ENCODE measurements at regions not wholly inside any gene's neighbourhood (a gene's known extent, or its start where the extent isn't known, plus 50 kb on each side); places are given as distances from the start of the nearest gene placed in this dataset.
"Not testable (repeated sequence)": the region's sequence is repeated elsewhere in the genome, so short reads cannot be mapped to it uniquely, and the experiment has no call there.

- ATAC-seq; intact Hi-C loops (cut with DNase I); DNase-seq: not testable (repeated sequence)
These were observed 1261.4 kb upstream of the ADGRL2 start for GRCh38 chr1:80539298-80539697.

GRCh38 chr1:80536461-80536860, 1264.3 kb upstream of the ADGRL2 start:
- no peak for ATAC-seq
- no peak for DNase-seq
- intact Hi-C loops (cut with DNase I): no loop called here

GRCh38 chr1:80535466-80535865, 1265.3 kb upstream of the ADGRL2 start:
- intact Hi-C loops (cut with DNase I): no loop called here
- ATAC-seq: no peak
- no peak for DNase-seq

- intact Hi-C loops (cut with DNase I): no loop called here
- ATAC-seq: no peak
- no peak for DNase-seq
These were observed 1266.0 kb upstream of the ADGRL2 start for GRCh38 chr1:80534606-80535360.

- ATAC-seq: no peak
- intact Hi-C loops (cut with DNase I): no loop called here
- DNase-seq: no peak
These were observed 1266.9 kb upstream of the ADGRL2 start for GRCh38 chr1:80533775-80534334.

- intact Hi-C loops (cut with DNase I): no loop called here
- ATAC-seq (no peak), DNase-seq (no peak)
These were observed 1267.6 kb upstream of the ADGRL2 start for GRCh38 chr1:80533093-80533492.

GRCh38 chr1:80531182-80531581, 1269.6 kb upstream of the ADGRL2 start:
- ATAC-seq (no peak), DNase-seq (no peak)
- intact Hi-C loops (cut with DNase I): no loop called here

- no peak for DNase-seq
- no peak for ATAC-seq
- intact Hi-C loops (cut with DNase I): no loop called here
These were observed 1271.2 kb upstream of the ADGRL2 start for GRCh38 chr1:80529546-80529945.

- ATAC-seq (no peak), DNase-seq (no peak)
- intact Hi-C loops (cut with DNase I): no loop called here
These were observed 1276.9 kb upstream of the ADGRL2 start for GRCh38 chr1:80523861-80524260.

- ATAC-seq; intact Hi-C loops (cut with DNase I); DNase-seq: not testable (repeated sequence)
These were observed 1277.7 kb upstream of the ADGRL2 start for GRCh38 chr1:80523071-80523470.

- DNase-seq (no peak), ATAC-seq (no peak)
- intact Hi-C loops (cut with DNase I): no loop called here
These were observed 1279.8 kb upstream of the ADGRL2 start for GRCh38 chr1:80520949-80521348.

- ATAC-seq: no peak
These were observed 1283.7 kb upstream of the ADGRL2 start for GRCh38 chr1:80517062-80517461.

GRCh38 chr1:80509965-80510522, 1290.7 kb upstream of the ADGRL2 start:
- no peak for ATAC-seq

More at GRCh38 chr1:80517062-80517461, 1283.7 kb upstream of the ADGRL2 start:
- no peak for DNase-seq
- intact Hi-C loops (cut with DNase I): no loop called here

GRCh38 chr1:80506216-80506615, 1294.5 kb upstream of the ADGRL2 start:
- intact Hi-C loops (cut with DNase I): no loop called here
- ATAC-seq (no peak), DNase-seq (no peak)

More at GRCh38 chr1:80509965-80510522, 1290.7 kb upstream of the ADGRL2 start:
- no peak for DNase-seq
- intact Hi-C loops (cut with DNase I): no loop called here

- no peak for DNase-seq
- intact Hi-C loops (cut with DNase I): no loop called here
- peak; percentile 68 to 77 for ATAC-seq
These were observed 1302.1 kb upstream of the ADGRL2 start for GRCh38 chr1:80498673-80499072.

- DNase-seq (no peak), ATAC-seq (no peak)
- intact Hi-C loops (cut with DNase I): no loop called here
These were observed 1304.9 kb upstream of the ADGRL2 start for GRCh38 chr1:80495806-80496205.

GRCh38 chr1:80472145-80472544, 1328.6 kb upstream of the ADGRL2 start:
- intact Hi-C loops (cut with DNase I): no loop called here
- DNase-seq: no peak
- ATAC-seq: no peak

- DNase-seq (no peak), ATAC-seq (no peak)
- intact Hi-C loops (cut with DNase I): no loop called here
These were observed 1332.4 kb upstream of the ADGRL2 start for GRCh38 chr1:80468356-80468755.

- DNase-seq (no peak), ATAC-seq (no peak)
- intact Hi-C loops (cut with DNase I): no loop called here
These were observed 1338.7 kb upstream of the ADGRL2 start for GRCh38 chr1:80462006-80462405.

- intact Hi-C loops (cut with DNase I): no loop called here
- DNase-seq (no peak), ATAC-seq (no peak)
These were observed 1343.3 kb upstream of the ADGRL2 start for GRCh38 chr1:80457409-80457808.

- DNase-seq (no peak), ATAC-seq (no peak)
- intact Hi-C loops (cut with DNase I): no loop called here
These were observed 1347.0 kb upstream of the ADGRL2 start for GRCh38 chr1:80453775-80454174.

All from left cardiac atrium (tissue), 4 donors.